ENCODE measurements at regions not wholly inside any gene's neighbourhood (a gene's known extent, or its start where the extent isn't known, plus 50 kb on each side); places are given as distances from the start of the nearest gene placed in this dataset.

- BruUV-seq (replicated peaks), result no TSS peak
- Histone ChIP-seq H2AFZ (ENCODE audit: low read depth, low read length) (no peak overlapping the region), H3K9ac (replicated peaks; ENCODE audit: extremely low read depth, insufficient read depth, low read length) (no peak overlapping the region), H3K4me2 (ENCODE audit: insufficient read depth, low read length) (no peak overlapping the region), H3K27ac (ENCODE audit: insufficient read depth, low read depth, low read length) (no peak overlapping the region), H3K4me3 (replicated peaks in 1 of 3; ENCODE audit: insufficient read depth in 1 of 3, low read depth in 1 of 3, low read length in 3 of 3) (no peak overlapping the region), H4K20me1 (replicated peaks; ENCODE audit: control insufficient read depth, extremely low read depth, insufficient read depth, low read length) (no peaks in the 10 kb centered on the region), H3K36me3 (ENCODE audit: control insufficient read depth in 2 of 2, extremely low read depth in 1 of 2, insufficient read depth in 2 of 2, low read length in 2 of 2) (no peaks in the 10 kb centered on the region), H3K9me1 (replicated peaks; ENCODE audit: control insufficient read depth, extremely low read depth, insufficient read depth, low read length) (no peaks in the 10 kb centered on the region), H3K79me2 (ENCODE audit: control insufficient read depth, insufficient read depth, low read length) (no peaks in the 10 kb centered on the region), H3K4me1 (ENCODE audit: control insufficient read depth, extremely low read depth, insufficient read depth, low read length) (no peaks in the 10 kb centered on the region), H3K27me3 (ENCODE audit: control insufficient read depth in 2 of 2, insufficient read depth in 2 of 2, low read length in 2 of 2) (no peaks in the 10 kb centered on the region), H3K9me3 (replicated peaks; ENCODE audit: control insufficient read depth, insufficient read depth, low read length) (no peaks in the 10 kb centered on the region)
- dilution Hi-C loops (cut with MboI; ENCODE audit: extremely low pct_ligation_motif_present, low sequenced_read_pairs), result no loop called here
- TF ChIP-seq POLR2AphosphoS5 (IDR thresholded peaks at IDR 0.05; ENCODE audit: insufficient read depth, low read depth, low read length) (no peak), MAX (IDR thresholded peaks at IDR 0.05; ENCODE audit: insufficient read depth, insufficient read length) (no peak), JUN (IDR thresholded peaks at IDR 0.05; ENCODE audit: borderline replicate concordance, insufficient read depth, insufficient read length, low read depth) (no peak), EZH2 (IDR thresholded peaks at IDR 0.05; ENCODE audit: borderline replicate concordance, low read depth, low read length, severe bottlenecking) (no peak), POLR2A (IDR thresholded peaks at IDR 0.05; ENCODE audit: low read depth, low read length) (no peak), FOS (IDR thresholded peaks at IDR 0.05; ENCODE audit: borderline replicate concordance, insufficient read depth, low read length) (no peak), CTCF (IDR thresholded peaks at IDR 0.05; ENCODE audit: extremely low read depth in 1 of 2, insufficient read depth in 1 of 2, low read depth in 1 of 2, low read length in 2 of 2) (no peak), GATA2 (IDR thresholded peaks at IDR 0.05; ENCODE audit: insufficient read depth, insufficient read length, low read depth, low read length) (no peak), MYC (IDR thresholded peaks at IDR 0.05; ENCODE audit: low read depth, low read length) (no peak)
- CTCF ChIA-PET, result no interaction called here
- FAIRE-seq (no peak), DNase-seq (ENCODE audit: low read depth, low spot score) (no peak)
- POLR2A ChIA-PET, result no interaction called here
- intact Hi-C loops (cut with micrococcal nuclease), result no loop called here
These were observed 322.3 kb upstream of the PRDM1 start for GRCh38 chr6:105763866-105764265.
